H1 (cell line): ENCODE measurements at regions not wholly inside any gene's neighbourhood (a gene's known extent, or its start where the extent isn't known, plus 50 kb on each side); places are given as distances from the start of the nearest gene placed in this dataset.

ENCODE experiments used
- EZH2 ChIP-seq: fragments of 200-600 bp; sonication (generic); IDR thresholded peaks from 2 replicates; pipeline ENCODE4 v1.7.1; 2012; ENCODE audit warnings: low read depth, mild to moderate bottlenecking, moderate library complexity, low read length, inconsistent platforms; ENCODE audit not compliant: severe bottlenecking
- FOSL1 ChIP-seq: IDR thresholded peaks from 2 replicates; pipeline ENCODE4 v1.6.1; 2011; ENCODE audit warnings: mild to moderate bottlenecking, low read depth, low read length, moderate library complexity; ENCODE audit not compliant: insufficient read depth
- SP1 ChIP-seq: IDR thresholded peaks from 2 replicates; pipeline ENCODE4 v1.6.1; 2011; ENCODE audit warnings: low read depth, low read length

GRCh38 chr3:15953841-15954240 lies 156.1 kb upstream of the ANKRD28 start (continued):
- TF ChIP-seq FOSL1 (no peak), EZH2 (no peak), SP1 (no peak)
